ENCODE measurements at regions not wholly inside any gene's neighbourhood (a gene's known extent, or its start where the extent isn't known, plus 50 kb on each side); places are given as distances from the start of the nearest gene placed in this dataset.

DNA sequence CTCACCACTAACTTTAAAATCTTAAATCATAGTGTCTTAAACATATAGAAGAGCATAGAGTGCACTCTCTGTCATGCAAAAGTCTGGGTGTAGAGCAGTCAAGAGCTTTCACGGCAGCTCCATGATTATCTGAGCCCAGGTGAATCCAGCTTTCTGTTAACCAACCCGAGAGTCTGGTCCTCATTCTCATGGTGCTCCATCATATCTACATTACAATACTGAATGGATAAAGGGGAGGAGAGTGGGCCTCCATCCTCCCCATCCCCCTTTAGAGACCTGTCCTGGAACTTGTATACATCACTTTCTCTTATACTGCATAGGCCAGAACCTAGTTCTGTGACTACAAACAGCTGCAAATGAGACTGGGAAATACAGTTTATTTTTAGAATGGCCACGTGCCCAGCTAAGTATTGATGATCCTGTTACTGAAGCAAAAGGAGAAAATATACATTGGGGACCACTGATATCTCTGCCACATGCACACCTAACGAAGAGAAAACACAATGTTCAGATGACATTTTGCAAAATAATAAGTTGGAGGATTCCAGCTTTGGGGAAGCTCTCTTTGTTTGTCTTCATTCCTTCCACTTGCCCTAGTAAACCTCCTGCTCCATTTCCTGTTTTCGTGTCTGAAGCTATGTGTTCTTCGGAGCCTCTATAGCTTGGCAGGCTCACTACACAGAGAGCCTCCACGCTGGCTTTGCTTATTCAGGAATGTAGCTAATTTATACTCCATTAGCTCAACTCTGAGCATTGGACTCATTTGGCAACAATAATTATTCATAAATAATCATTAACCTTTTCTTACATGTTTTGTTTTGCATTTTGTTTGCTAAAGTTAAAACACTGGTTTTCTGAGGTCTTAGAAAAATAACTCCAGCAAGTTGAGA lies 110.1 kb downstream of the IYD start:
- no peaks in the 10 kb centered on the region for H3K4me1 ChIP-seq (ENCODE audit: insufficient read depth, low read length, poor library complexity, severe bottlenecking)
- H4K20me1 ChIP-seq (ENCODE audit: insufficient read depth, low read length) = no peaks in the 10 kb centered on the region
- no peak for TF ChIP-seq EZH2phosphoT487 (IDR thresholded peaks at IDR 0.05; ENCODE audit: borderline replicate concordance, low read depth, low read length)
- H2AFZ ChIP-seq (ENCODE audit: low read length) = no peak overlapping the region
- H3K36me3 ChIP-seq (ENCODE audit: insufficient read depth, low read length) = no peaks in the 10 kb centered on the region
- H3K4me2 ChIP-seq (ENCODE audit: low read length) = no peak overlapping the region
- no peaks in the 10 kb centered on the region for H3K9me2 ChIP-seq (ENCODE audit: insufficient read depth, low read length)
- ChIA-PET POLR2A (no interaction called here), CTCF (ENCODE audit: unreplicated experiment) (no interaction called here)
- no peak overlapping the region for H3K27ac ChIP-seq (ENCODE audit: low read depth, low read length, poor library complexity, severe bottlenecking)
- no peak for DNase-seq (ENCODE audit: low spot score)
- BruUV-seq (replicated peaks) = no TSS peak
- no peaks in the 10 kb centered on the region for H3K9me3 ChIP-seq (ENCODE audit: low read length)
- intact Hi-C loops (cut with micrococcal nuclease; ENCODE audit: unreplicated experiment) = no loop called here
- H3K79me2 ChIP-seq (ENCODE audit: insufficient read depth, low read depth, low read length) = no peaks in the 10 kb centered on the region
- no peak overlapping the region for H3K4me3 ChIP-seq (ENCODE audit: low read depth, low read length, poor library complexity, severe bottlenecking)

DNA sequence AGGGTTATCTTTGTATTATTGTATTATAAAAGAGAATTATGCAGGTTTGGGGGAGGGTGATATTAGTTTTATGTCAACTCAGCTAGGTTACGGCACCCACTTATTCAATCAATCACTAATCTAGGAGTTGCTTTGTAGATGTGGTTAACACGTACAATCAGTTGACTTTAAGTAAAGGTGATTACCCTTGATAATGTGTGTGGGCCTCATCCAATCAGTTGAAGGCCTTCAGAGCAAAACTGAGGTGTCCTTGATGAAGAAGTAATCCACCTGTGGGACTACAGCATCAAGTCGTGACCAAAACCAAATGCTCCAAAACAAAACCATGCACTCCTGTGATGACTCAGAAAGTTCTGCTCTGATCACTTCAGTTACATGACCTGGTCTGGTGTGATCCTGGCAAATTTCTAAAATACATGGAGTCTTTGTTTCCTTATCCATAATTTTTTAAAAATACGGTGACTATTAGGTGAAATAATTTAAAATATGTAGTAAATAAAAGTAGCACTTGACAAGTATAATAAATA lies 114.1 kb downstream of the IYD start:
- Histone ChIP-seq H3K4me3 (ENCODE audit: low read depth, low read length, poor library complexity, severe bottlenecking) (no peak overlapping the region), H2AFZ (ENCODE audit: low read length) (no peak overlapping the region), H3K9me2 (ENCODE audit: insufficient read depth, low read length) (no peaks in the 10 kb centered on the region), H3K9me3 (ENCODE audit: low read length) (no peaks in the 10 kb centered on the region), H3K79me2 (ENCODE audit: insufficient read depth, low read depth, low read length) (no peaks in the 10 kb centered on the region), H3K27ac (ENCODE audit: low read depth, low read length, poor library complexity, severe bottlenecking) (no peak overlapping the region), H3K4me2 (ENCODE audit: low read length) (no peak overlapping the region), H3K4me1 (ENCODE audit: insufficient read depth, low read length, poor library complexity, severe bottlenecking) (no peaks in the 10 kb centered on the region), H4K20me1 (ENCODE audit: insufficient read depth, low read length) (no peaks in the 10 kb centered on the region), H3K36me3 (ENCODE audit: insufficient read depth, low read length) (no peaks in the 10 kb centered on the region)
- POLR2A ChIA-PET = no interaction called here
- no TSS peak for BruUV-seq (replicated peaks)
- TF ChIP-seq, protein P1, sequence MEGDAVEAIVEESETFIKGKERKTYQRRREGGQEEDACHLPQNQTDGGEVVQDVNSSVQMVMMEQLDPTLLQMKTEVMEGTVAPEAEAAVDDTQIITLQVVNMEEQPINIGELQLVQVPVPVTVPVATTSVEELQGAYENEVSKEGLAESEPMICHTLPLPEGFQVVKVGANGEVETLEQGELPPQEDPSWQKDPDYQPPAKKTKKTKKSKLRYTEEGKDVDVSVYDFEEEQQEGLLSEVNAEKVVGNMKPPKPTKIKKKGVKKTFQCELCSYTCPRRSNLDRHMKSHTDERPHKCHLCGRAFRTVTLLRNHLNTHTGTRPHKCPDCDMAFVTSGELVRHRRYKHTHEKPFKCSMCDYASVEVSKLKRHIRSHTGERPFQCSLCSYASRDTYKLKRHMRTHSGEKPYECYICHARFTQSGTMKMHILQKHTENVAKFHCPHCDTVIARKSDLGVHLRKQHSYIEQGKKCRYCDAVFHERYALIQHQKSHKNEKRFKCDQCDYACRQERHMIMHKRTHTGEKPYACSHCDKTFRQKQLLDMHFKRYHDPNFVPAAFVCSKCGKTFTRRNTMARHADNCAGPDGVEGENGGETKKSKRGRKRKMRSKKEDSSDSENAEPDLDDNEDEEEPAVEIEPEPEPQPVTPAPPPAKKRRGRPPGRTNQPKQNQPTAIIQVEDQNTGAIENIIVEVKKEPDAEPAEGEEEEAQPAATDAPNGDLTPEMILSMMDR (conservative IDR thresholded peaks at IDR 0.05; ENCODE audit: low read length) = no peak
- no peak for TF ChIP-seq EZH2phosphoT487 (IDR thresholded peaks at IDR 0.05; ENCODE audit: borderline replicate concordance, low read depth, low read length)
- no peak for DNase-seq (ENCODE audit: low spot score)
- CTCF ChIA-PET (ENCODE audit: unreplicated experiment) = no interaction called here
- intact Hi-C loops (cut with micrococcal nuclease; ENCODE audit: unreplicated experiment) = no loop called here

DNA sequence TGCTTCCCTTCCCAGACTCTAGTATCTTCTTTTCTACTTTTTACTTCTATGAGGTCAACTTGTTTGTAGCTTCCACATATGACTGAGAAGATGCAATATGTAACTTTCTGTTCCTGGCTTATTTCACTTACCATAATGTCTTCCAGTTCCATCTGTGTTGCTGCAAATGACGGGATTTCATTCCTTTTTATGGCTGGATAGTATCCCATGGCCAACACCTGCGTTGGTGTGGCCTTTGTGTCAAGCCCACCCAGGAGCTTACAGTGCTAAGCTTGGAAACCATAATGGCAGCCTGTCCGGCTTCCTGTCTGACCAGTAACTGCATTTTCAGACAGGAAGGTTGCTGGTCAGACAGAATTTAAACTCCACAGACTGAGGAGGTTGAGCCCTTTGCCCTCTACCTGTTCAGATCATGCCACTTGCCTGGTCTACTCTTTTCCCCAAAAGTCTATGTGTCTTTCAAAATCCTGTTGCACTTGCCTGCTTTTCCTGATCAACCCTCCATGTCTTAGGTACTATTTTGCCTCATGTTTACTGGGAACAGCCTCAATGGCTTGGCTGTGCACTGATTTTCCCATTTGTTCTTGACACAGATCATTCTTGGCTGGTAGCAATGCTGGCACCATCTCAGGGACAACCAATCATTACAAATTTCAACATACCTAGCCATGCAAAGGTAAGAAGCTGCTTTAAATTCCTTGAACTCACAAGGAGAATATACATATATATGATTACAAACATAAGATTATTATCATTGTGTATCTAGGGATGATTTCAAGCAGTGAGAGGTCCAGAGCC lies 114.3 kb upstream of the PLEKHG1 start:
- Histone ChIP-seq H3K9me2 (ENCODE audit: insufficient read depth, low read length) (no peaks in the 10 kb centered on the region), H3K36me3 (ENCODE audit: insufficient read depth, low read length) (no peaks in the 10 kb centered on the region), H2AFZ (ENCODE audit: low read length) (no peak overlapping the region), H4K20me1 (ENCODE audit: insufficient read depth, low read length) (no peaks in the 10 kb centered on the region), H3K4me3 (ENCODE audit: low read depth, low read length, poor library complexity, severe bottlenecking) (no peak overlapping the region), H3K4me2 (ENCODE audit: low read length) (no peak overlapping the region), H3K79me2 (ENCODE audit: insufficient read depth, low read depth, low read length) (no peaks in the 10 kb centered on the region), H3K27ac (ENCODE audit: low read depth, low read length, poor library complexity, severe bottlenecking) (no peak overlapping the region), H3K4me1 (ENCODE audit: insufficient read depth, low read length, poor library complexity, severe bottlenecking) (no peaks in the 10 kb centered on the region), H3K9me3 (ENCODE audit: low read length) (no peaks in the 10 kb centered on the region)
- CTCF ChIA-PET (ENCODE audit: unreplicated experiment) = no interaction called here
- TF ChIP-seq, protein P1 (conservative IDR thresholded peaks at IDR 0.05; ENCODE audit: low read length) = no peak
- TF ChIP-seq EZH2phosphoT487 (IDR thresholded peaks at IDR 0.05; ENCODE audit: borderline replicate concordance, low read depth, low read length) = no peak
- BruUV-seq (replicated peaks) = no TSS peak
- POLR2A ChIA-PET = interaction anchor here (0.5 kb wide), 1 partner anchor 391 kb away, joined by 7 read pairs; no protein-coding TSS in a partner anchor
- DNase-seq (ENCODE audit: low spot score) = no peak
- intact Hi-C loops (cut with micrococcal nuclease; ENCODE audit: unreplicated experiment) = no loop called here

Measured in OCI-LY7 (cell line).